ENCODE measurements at regions not wholly inside any gene's neighbourhood (a gene's known extent, or its start where the extent isn't known, plus 50 kb on each side); places are given as distances from the start of the nearest gene placed in this dataset.

DNA sequence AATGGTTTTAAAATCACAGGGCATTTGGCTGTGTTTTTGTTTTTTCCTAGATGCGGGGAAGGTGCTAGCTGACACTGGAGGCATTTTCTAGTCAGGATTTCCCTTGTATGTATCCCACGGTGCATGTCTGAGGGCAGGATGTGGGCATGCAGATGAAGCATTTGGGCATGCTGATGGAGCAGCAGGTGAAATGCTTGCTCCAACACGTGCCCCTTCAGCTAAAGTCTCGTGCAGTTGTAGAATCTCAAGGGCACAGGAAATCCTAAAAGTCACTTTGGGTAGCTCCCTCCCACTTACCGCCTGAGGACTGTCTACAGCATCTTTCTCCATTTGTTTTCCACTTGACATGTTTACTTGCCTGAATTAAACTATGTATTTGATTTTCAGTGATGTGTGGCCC, 429.4 kb upstream of the B3GAT1 start:
- Histone ChIP-seq H4K20me1 (ENCODE audit: insufficient read depth) (no peaks in the 10 kb centered on the region), H3K79me2 (ENCODE audit: insufficient read depth, low read length) (no peaks in the 10 kb centered on the region), H2AFZ (ENCODE audit: low read depth, low read length, poor library complexity, severe bottlenecking) (no peak overlapping the region), H3K27me3 (ENCODE audit: insufficient read depth, low read length) (peaks cover 50% of the 10 kb centered on the region; the same call in 1 of the 2 replicates), H3K27ac (ENCODE audit: low read depth, low read length) (no peak overlapping the region), H3K9me2 (ENCODE audit: insufficient read depth) (no peaks in the 10 kb centered on the region), H3K36me3 (ENCODE audit: control insufficient read depth in 1 of 2, insufficient read depth in 2 of 2, low read length in 2 of 2) (no peaks in the 10 kb centered on the region), H3K9ac (ENCODE audit: low read length) (no peak overlapping the region), H3K9me3 (ENCODE audit: control insufficient read depth in 1 of 2, insufficient read depth in 1 of 2, low read depth in 1 of 2, low read length in 2 of 2) (no peaks in the 10 kb centered on the region), H3K4me2 (ENCODE audit: low read length) (no peak overlapping the region), H3K4me3 (replicated peaks in 1 of 2; ENCODE audit: low read depth in 1 of 2, low read length in 2 of 2) (no peak overlapping the region), H3K4me1 (ENCODE audit: control insufficient read depth in 1 of 2, insufficient read depth in 2 of 2, low read length in 2 of 2) (no peaks in the 10 kb centered on the region)
- TF ChIP-seq FOSL1 (IDR thresholded peaks at IDR 0.05; ENCODE audit: low read depth) = no peak
- no peak for TF ChIP-seq TCF7L2 (IDR thresholded peaks at IDR 0.05; ENCODE audit: borderline replicate concordance, extremely low read depth, insufficient read depth, insufficient read length)
- TF ChIP-seq, protein P1, sequence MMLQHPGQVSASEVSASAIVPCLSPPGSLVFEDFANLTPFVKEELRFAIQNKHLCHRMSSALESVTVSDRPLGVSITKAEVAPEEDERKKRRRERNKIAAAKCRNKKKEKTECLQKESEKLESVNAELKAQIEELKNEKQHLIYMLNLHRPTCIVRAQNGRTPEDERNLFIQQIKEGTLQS (IDR thresholded peaks at IDR 0.05) = no peak
- TF ChIP-seq, protein P2, sequence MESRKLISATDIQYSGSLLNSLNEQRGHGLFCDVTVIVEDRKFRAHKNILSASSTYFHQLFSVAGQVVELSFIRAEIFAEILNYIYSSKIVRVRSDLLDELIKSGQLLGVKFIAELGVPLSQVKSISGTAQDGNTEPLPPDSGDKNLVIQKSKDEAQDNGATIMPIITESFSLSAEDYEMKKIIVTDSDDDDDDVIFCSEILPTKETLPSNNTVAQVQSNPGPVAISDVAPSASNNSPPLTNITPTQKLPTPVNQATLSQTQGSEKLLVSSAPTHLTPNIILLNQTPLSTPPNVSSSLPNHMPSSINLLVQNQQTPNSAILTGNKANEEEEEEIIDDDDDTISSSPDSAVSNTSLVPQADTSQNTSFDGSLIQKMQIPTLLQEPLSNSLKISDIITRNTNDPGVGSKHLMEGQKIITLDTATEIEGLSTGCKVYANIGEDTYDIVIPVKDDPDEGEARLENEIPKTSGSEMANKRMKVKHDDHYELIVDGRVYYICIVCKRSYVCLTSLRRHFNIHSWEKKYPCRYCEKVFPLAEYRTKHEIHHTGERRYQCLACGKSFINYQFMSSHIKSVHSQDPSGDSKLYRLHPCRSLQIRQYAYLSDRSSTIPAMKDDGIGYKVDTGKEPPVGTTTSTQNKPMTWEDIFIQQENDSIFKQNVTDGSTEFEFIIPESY (IDR thresholded peaks at IDR 0.05; ENCODE audit: extremely low read depth, insufficient replicate concordance, low read length) = no peak
- no TSS peak for BruUV-seq (replicated peaks)
- RAD21 ChIA-PET (ENCODE audit: low non-redundant PET in 1 of 2, low total read pairs in 2 of 2, uncharacterized antibody in 2 of 2, unreplicated experiment in 2 of 2) = no interaction called here
- POLR2A ChIA-PET = no interaction called here
- ATAC-seq (no peak), DNase-seq (ENCODE audit: low read depth, low spot score) (no peak)
- CTCF ChIA-PET = no interaction called here
- intact Hi-C loops (cut with micrococcal nuclease) = no loop called here

- RAD21 ChIA-PET (ENCODE audit: low non-redundant PET in 1 of 2, low total read pairs in 2 of 2, uncharacterized antibody in 2 of 2, unreplicated experiment in 2 of 2) = no interaction called here
- Histone ChIP-seq H2AFZ (ENCODE audit: low read depth, low read length, poor library complexity, severe bottlenecking) (no peak overlapping the region), H3K4me3 (replicated peaks in 1 of 2; ENCODE audit: low read depth in 1 of 2, low read length in 2 of 2) (no peak overlapping the region), H3K9me2 (ENCODE audit: insufficient read depth) (no peaks in the 10 kb centered on the region), H3K36me3 (ENCODE audit: control insufficient read depth in 1 of 2, insufficient read depth in 2 of 2, low read length in 2 of 2) (no peaks in the 10 kb centered on the region), H3K4me1 (ENCODE audit: control insufficient read depth in 1 of 2, insufficient read depth in 2 of 2, low read length in 2 of 2) (no peaks in the 10 kb centered on the region), H3K27me3 (ENCODE audit: insufficient read depth, low read length) (peaks cover 50% of the 10 kb centered on the region; the same call in 1 of the 2 replicates), H3K9me3 (ENCODE audit: control insufficient read depth in 1 of 2, insufficient read depth in 1 of 2, low read depth in 1 of 2, low read length in 2 of 2) (no peaks in the 10 kb centered on the region), H3K27ac (ENCODE audit: low read depth, low read length) (no peak overlapping the region), H3K79me2 (ENCODE audit: insufficient read depth, low read length) (no peaks in the 10 kb centered on the region), H4K20me1 (ENCODE audit: insufficient read depth) (no peaks in the 10 kb centered on the region), H3K9ac (ENCODE audit: low read length) (no peak overlapping the region), H3K4me2 (ENCODE audit: low read length) (no peak overlapping the region)
- CTCF ChIA-PET = no interaction called here
- BruUV-seq (replicated peaks) = no TSS peak
- ATAC-seq (no peak), DNase-seq (ENCODE audit: low read depth, low spot score) (no peak)
- POLR2A ChIA-PET = no interaction called here
- intact Hi-C loops (cut with micrococcal nuclease) = no loop called here
- no peak for TF ChIP-seq EGR1 (IDR thresholded peaks at IDR 0.05; ENCODE audit: low read depth)
- TF ChIP-seq SRF (IDR thresholded peaks at IDR 0.05; ENCODE audit: low read depth) = no peak
- no peak for TF ChIP-seq CEBPB (IDR thresholded peaks at IDR 0.05; ENCODE audit: low read depth)
- no peak for TF ChIP-seq RAD21 (IDR thresholded peaks at IDR 0.05; ENCODE audit: low read depth)
- no peak for TF ChIP-seq POLR2A (IDR thresholded peaks at IDR 0.05; ENCODE audit: borderline replicate concordance, extremely low read depth, insufficient read depth, insufficient read length)
- TF ChIP-seq, protein P2 (IDR thresholded peaks at IDR 0.05; ENCODE audit: extremely low read depth, insufficient replicate concordance, low read length) = no peak
- TF ChIP-seq JUND (IDR thresholded peaks at IDR 0.05) = no peak
- no peak for TF ChIP-seq CBX3 (IDR thresholded peaks at IDR 0.05; ENCODE audit: low read depth)
- no peak for TF ChIP-seq SIN3A (IDR thresholded peaks at IDR 0.05; ENCODE audit: low read depth)
- no peak for TF ChIP-seq EZH2 (IDR thresholded peaks at IDR 0.05)
- no peak for TF ChIP-seq SP1 (IDR thresholded peaks at IDR 0.05; ENCODE audit: low read depth)
- no peak for TF ChIP-seq FOSL1 (IDR thresholded peaks at IDR 0.05; ENCODE audit: low read depth)
- TF ChIP-seq ELF1 (IDR thresholded peaks at IDR 0.05; ENCODE audit: borderline replicate concordance, low read depth) = no peak
- no peak for TF ChIP-seq YY1 (IDR thresholded peaks at IDR 0.05; ENCODE audit: extremely low read depth, insufficient replicate concordance, low read depth, low read length)
- TF ChIP-seq TCF7L2 (IDR thresholded peaks at IDR 0.05; ENCODE audit: borderline replicate concordance, extremely low read depth, insufficient read depth, insufficient read length) = no peak
Observed at GRCh38 chr11:134840945-134841344, 428.9 kb upstream of the B3GAT1 start.

Measured in HCT116 (cell line).